ENCODE measurements at regions not wholly inside any gene's neighbourhood (a gene's known extent, or its start where the extent isn't known, plus 50 kb on each side); places are given as distances from the start of the nearest gene placed in this dataset.

DNA sequence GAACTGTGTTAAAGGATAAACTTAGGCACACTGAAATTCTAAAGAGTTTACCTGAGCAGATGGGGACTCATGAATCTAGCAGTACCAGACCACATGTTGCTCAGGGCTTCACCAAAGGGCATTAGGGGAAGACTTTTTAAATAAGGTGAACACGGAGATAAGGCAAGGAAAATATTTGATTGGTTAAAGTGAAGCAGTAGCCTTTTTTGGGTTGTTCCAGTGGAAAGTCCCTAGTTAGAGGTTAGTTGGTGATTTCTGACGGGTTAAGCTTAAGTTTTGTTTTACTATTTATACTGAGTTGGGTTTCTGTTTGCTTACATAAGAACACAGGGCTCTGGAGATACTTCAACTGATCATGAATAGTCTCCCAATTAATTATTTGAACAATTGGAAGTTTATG lies 722.5 kb downstream of the SOCS6 start:
- TF ChIP-seq, protein P1, sequence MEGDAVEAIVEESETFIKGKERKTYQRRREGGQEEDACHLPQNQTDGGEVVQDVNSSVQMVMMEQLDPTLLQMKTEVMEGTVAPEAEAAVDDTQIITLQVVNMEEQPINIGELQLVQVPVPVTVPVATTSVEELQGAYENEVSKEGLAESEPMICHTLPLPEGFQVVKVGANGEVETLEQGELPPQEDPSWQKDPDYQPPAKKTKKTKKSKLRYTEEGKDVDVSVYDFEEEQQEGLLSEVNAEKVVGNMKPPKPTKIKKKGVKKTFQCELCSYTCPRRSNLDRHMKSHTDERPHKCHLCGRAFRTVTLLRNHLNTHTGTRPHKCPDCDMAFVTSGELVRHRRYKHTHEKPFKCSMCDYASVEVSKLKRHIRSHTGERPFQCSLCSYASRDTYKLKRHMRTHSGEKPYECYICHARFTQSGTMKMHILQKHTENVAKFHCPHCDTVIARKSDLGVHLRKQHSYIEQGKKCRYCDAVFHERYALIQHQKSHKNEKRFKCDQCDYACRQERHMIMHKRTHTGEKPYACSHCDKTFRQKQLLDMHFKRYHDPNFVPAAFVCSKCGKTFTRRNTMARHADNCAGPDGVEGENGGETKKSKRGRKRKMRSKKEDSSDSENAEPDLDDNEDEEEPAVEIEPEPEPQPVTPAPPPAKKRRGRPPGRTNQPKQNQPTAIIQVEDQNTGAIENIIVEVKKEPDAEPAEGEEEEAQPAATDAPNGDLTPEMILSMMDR (IDR thresholded peaks at IDR 0.05; ENCODE audit: insufficient read depth, low read depth, low read length): no peak
- no peak for DNase-seq (ENCODE audit: low read depth)
- H3K4me3 ChIP-seq (ENCODE audit: low read depth, low read length): no peak overlapping the region

DNA sequence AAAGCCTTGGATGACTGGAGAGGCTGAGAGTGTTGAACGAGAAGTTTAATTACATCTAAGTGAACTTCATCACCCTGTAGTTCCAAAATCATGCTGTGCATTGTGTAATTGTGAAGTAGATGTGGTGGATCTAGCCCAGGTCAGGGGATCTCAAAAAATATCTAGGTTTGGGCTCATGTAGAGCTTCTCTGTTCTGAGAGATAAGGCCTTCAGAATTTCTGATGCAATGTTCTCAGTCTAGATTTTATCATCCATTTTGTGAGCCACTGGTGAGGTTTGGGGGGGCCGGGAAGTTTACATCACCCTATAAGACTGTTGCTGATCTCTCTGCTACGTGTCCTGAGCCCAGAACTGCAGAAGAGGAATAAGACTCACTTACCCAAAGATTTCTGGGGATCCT lies 719.4 kb downstream of the SOCS6 start:
- no peak overlapping the region for H3K4me3 ChIP-seq (ENCODE audit: low read depth, low read length)
- TF ChIP-seq, protein P1 (IDR thresholded peaks at IDR 0.05; ENCODE audit: insufficient read depth, low read depth, low read length): no peak
- DNase-seq (ENCODE audit: low read depth): no peak

DNA sequence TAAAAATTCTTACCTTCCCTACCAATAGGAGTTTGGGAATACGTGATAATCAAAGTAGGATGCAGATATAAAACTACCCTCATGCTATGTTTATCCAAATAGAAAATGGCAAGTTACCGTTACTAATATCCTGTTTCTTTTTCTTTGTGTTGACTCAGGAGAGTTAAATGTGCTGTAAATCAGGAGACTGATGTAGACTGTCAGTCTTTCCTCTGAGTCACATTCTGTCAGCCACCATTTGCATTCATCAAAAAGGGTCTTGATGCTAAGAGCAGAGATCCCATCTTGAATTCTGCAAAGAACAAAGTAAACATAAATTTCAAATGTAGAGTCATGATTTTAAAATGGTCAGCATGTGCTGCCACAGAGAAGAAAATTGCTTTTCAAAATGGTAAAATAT lies 712.8 kb downstream of the SOCS6 start:
- no peak for DNase-seq (ENCODE audit: low read depth)
- TF ChIP-seq, protein P1 (IDR thresholded peaks at IDR 0.05; ENCODE audit: insufficient read depth, low read depth, low read length): no peak
- H3K4me3 ChIP-seq (ENCODE audit: low read depth, low read length): no peak overlapping the region

DNA sequence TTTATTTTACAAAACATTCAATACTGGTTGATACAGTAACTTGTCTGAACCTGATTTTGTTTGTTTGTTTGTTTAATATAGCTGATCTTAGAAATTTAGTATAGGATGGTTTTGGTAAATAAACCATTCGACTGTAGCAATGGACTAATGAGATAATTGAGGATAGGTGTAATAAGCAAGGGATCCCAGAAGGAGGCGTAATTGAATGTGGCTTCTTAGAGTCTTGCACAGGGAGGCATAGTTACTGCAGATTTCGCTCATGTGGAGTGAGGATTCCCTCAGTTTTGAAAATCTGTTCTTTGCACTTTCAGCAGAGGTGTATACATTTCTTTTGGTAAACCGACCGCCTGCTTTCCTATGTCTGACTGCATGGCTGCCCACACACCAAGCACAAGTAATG lies 709.6 kb downstream of the SOCS6 start:
- H3K4me3 ChIP-seq (ENCODE audit: low read depth, low read length): no peak overlapping the region
- DNase-seq (ENCODE audit: low read depth): no peak
- TF ChIP-seq, protein P1 (IDR thresholded peaks at IDR 0.05; ENCODE audit: insufficient read depth, low read depth, low read length): no peak

DNA sequence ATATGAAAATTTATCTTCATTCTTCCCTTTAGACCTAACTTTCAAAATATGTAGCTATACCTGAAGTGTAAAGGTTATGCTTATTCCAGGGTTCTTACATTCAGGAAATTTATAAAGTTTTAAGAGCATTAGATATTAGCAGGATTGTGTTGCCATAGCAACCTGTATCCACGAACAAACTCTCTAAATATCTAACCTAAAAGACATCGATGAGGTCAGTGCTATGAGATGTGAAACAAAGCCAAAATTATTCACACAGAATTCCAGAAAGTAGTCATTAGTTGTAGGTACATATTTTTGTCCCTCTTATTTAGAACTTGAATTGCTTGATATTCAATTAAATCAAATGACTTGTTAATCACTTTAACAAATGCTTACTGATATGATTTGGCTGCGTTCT lies 705.3 kb downstream of the SOCS6 start:
- H3K4me3 ChIP-seq (ENCODE audit: low read depth, low read length): no peak overlapping the region
- no peak for DNase-seq (ENCODE audit: low read depth)
- TF ChIP-seq, protein P1 (IDR thresholded peaks at IDR 0.05; ENCODE audit: insufficient read depth, low read depth, low read length): no peak

DNA sequence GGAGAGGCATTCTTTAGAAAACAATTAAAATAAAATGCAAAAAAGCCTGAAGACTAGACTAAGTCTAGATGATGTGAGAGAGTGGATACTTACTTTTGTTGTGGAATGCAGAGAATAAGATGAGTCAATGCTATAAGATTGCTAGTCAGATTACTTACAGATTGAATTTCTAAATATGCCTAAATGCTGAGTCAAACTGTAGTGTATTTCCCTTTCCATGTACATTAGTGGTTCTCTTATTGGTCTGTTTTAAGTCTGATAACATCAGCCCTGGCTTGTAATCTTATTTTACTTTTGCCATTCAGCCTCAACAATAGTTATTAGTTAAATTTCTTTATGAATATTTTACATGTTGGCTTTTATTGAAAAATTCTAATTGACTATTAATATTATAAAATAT lies 702.7 kb downstream of the SOCS6 start:
- no peak overlapping the region for H3K4me3 ChIP-seq (ENCODE audit: low read depth, low read length)
- DNase-seq (ENCODE audit: low read depth): no peak
- TF ChIP-seq, protein P1 (IDR thresholded peaks at IDR 0.05; ENCODE audit: insufficient read depth, low read depth, low read length): no peak

DNA sequence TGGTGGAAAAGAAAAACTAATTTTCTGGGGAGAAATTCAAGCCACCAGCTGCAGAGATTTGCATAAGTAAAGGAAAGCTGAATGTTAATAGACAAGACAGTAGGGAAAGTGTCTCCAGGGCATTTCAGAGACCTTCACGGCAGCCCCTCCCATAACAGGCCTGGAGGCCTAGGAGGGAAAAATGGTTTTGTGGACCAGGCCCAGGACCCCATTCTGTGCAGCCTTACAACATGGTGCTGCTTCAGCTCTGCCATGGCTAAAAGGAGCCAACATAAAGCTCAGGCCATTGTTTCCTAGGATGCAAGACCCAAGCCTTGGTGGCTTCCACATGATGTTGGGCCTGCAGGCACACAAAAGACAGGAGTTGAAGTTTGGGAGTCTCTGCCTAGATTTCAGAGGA lies 697.1 kb downstream of the SOCS6 start:
- no peak overlapping the region for H3K4me3 ChIP-seq (ENCODE audit: low read depth, low read length)
- TF ChIP-seq, protein P1 (IDR thresholded peaks at IDR 0.05; ENCODE audit: insufficient read depth, low read depth, low read length): no peak
- no peak for DNase-seq (ENCODE audit: low read depth)

Measured in fibroblast of villous mesenchyme (primary cell).